NCI-H1092 treated with DMSO at 0.1 percent for 48 hours (cell line): ENCODE measurements at regions not wholly inside any gene's neighbourhood (a gene's known extent, or its start where the extent isn't known, plus 50 kb on each side); places are given as distances from the start of the nearest gene placed in this dataset.
A peak's percentile ranks its signal among the peaks of the same experiment; 100 is the strongest.

Experiments used
- DNase-seq: peaks from one replicate; lab custom pipeline; 2025; lab: John Stamatoyannopoulos, UW

DNA sequence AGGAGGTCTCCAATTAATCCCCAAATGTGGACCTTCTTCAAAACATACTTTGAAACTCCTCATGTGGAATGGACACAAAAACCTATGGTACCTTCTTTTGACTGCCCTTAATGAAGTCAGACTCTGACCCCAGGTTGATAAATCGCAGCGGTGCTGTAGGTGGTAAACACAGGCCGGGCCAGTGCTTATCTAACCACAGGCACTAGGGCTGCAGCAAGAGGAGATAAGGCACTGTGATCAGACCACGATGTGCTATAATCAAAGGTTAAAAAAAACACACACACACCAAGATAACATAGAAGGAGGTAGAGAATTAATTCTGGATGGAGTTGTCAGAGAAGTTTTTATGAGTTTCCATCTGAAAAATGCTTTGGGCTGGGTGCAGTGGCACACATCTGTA is 52.3 kb upstream of the SIPA1L2 start:
- DNase-seq = no peak

DNA sequence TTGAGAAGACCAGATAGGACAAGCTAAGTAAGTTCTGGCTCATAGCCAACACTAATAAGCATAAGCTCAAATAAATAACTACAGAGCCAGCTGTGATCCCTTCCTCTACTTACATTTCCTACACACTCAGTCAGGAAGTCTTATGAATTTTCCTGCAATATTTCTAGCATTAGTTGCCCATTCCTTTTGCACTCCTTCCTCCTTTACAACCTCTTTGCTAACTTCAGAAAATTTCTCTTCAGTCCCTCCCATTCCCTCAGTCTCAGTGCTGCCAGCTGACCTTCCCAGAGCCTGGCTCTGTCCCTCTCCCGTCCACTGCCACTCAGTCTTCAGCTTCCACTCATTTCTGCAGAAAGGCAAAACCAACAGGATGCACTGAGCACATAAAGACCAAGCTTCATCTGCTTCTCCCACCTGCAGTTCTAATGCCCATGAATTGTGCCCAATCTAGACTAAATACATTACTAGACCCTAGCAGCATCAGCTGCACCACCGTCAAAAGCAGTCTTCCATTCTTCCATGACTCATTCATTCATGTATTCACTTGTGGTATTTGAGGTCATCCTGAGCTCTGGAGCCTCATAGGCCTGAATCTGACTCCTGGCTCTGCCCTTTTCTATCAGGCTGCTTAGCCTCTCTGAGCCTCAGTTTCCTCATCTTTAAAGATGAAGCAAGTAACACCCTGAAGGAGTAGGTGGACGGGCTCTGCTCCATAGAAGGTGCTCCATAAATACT is 54.6 kb upstream of the SIPA1L2 start:
- no peak for DNase-seq

DNA sequence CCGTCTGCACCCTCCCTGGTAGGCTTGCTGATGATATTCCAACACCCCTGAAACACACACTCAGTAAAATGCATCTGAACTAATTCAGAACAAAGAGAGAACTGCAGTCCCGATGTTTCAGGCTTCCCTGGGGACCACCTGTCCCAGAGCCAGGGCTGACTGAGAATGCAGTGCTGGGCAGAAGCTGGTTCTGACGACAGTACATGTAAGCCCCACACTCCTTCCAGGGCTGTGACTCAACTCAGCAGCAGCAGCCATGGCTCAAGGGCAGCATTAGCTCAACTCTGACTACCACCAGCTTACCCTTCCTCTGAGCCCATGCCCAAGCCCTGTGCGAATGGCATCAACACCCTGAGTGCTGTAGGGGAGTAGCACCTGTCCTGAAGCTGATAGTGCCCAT is 56.4 kb upstream of the SIPA1L2 start:
- no peak for DNase-seq

GRCh38 chr1:232687304-232687703 is 57.4 kb upstream of the SIPA1L2 start:
- DNase-seq = no peak

DNA sequence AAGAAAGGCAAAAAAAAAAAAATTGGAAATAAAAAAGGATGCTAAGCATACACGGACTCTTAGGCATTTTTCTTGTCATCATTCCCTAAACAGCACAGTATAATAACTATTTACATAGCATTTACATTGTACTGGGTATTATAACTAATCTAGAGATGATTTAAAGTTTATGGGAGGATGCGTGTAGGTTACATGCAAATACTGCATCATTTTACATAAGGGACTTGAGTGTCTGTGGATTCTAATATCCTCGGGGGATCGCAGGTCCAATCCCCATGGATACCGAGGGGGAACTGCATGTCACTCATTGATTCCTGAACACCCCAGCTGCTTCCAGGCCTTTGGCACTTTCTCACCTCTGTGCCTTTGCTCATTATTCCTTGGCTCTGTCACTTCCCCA is 57.8 kb upstream of the SIPA1L2 start:
- no peak for DNase-seq

DNA sequence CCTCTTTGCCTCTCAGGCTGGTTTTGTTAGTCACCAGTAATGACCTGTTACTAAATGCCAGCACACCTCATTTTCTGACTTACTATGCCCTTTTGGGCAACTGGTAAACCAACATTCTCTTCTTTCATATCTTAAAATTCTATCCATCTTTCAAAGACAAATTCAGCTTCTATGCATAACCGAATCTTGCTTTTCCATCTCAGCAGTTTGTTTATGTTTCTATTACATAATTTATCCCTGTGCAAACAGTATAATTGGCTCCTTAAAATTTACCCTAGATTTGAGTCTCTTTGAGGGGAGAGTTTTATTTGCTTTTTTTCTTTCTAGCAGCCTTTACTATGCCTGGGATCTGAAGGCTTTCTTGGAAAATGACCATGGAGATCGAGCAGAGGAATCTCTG is 58.5 kb upstream of the SIPA1L2 start:
- DNase-seq = no peak

- DNase-seq = no peak
These were observed 59.8 kb upstream of the SIPA1L2 start for GRCh38 chr1:232689711-232690110.

GRCh38 chr1:232690285-232690935 is 60.5 kb upstream of the SIPA1L2 start:
- no peak for DNase-seq

DNA sequence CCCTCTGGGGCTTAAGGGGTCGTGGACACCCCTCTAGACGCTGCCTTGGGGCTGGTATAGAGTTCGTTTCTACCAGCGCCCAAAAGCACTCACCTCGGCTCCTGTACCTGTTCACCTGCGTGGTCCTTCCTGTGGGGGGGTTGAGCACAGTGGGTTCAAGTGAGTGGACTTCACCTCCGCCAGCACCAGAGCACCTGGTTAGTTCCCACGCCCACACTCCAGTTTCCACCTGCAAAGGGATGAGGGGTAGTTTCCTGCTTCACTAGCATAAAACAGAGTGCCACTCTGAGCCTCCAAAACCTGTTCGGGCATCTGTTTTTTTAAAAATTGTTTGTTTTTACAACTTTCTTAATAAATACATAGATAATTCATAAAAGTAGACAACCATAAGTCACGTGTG is 64.5 kb upstream of the SIPA1L2 start:
- no peak for DNase-seq

- DNase-seq = no peak
These were observed 65.9 kb upstream of the SIPA1L2 start for GRCh38 chr1:232695621-232696385.

- DNase-seq = no peak
These were observed 66.5 kb upstream of the SIPA1L2 start for GRCh38 chr1:232696466-232696865.

- DNase-seq = no peak
These were observed 67.4 kb upstream of the SIPA1L2 start for GRCh38 chr1:232697187-232697822.

GRCh38 chr1:232699814-232700213 is 69.9 kb upstream of the SIPA1L2 start:
- DNase-seq = no peak

DNA sequence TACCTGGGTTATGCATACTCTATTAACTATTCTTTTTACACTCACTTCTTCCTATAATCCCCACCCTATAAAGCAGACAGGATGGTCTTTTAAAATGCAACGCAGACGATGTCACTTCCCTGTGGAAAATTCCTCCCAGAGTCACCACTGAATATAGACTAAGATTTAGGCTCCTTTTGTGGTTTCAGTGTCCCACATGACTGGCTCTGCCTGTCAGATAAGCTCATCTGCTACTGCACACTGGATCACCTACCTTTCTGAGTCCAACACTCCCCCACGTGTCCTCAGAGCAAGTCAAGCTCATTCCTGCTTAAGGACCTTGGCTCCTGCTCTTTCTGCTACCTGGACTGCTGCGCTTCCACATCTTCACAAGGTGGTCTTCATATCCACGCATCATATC is 73.0 kb upstream of the SIPA1L2 start:
- DNase-seq = no peak

DNA sequence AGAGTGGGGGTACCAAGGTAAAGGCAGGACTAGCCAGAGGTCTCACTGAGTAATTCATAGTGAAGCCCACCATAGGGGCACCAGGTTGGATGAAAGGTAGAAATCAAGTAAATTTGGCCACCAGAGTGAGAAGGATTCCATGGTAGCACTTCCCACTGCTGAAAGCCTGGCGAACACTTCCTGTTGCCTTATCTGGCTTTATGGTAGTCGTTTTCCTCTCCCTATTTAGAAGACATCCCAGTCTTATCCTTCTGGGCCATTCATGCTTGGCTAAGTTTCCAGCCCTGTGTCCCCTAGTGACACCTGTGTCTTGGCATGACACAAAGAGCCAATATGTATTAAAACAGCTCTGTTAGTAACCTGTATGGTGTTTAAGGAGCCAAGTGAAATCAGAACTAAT is 74.3 kb upstream of the SIPA1L2 start:
- no peak for DNase-seq

- peak; percentile 59 for DNase-seq
These were observed 75.1 kb upstream of the SIPA1L2 start for GRCh38 chr1:232704694-232705680.

DNA sequence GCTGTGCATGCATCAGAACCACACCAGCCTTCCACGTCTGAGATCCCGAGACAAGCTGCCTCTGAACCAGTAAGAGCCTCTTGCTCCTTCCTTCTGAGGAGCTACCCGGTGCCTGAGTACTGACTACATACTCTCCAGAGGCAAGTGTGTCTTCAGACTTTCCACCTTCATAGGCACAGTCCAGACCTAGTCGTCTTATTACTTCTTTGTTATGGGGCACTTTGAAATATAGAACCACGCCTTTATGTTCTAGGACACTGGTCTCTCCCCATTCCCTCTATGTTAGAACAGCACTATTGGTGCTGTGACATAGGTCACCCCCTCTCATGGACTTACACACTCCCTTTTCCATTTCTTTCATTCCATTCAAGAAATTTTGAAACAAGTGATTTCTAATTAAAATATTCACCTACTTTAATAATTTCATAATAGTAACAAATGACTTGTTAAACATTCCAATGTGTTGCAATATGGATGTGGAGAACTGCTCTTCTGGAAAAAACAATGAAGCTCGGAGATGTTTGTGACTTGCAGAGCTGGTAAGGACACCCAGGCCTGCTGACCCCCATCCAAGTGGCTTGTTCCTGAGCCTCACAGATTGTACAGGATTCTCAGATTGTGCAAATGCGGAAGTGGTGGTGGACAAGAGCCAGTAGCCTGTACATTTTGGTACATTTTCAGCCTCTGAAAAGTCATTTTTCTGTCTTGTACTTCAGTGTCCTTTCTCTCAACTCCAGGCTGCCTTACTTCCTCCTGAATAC is 76.1 kb upstream of the SIPA1L2 start:
- no peak for DNase-seq

DNA sequence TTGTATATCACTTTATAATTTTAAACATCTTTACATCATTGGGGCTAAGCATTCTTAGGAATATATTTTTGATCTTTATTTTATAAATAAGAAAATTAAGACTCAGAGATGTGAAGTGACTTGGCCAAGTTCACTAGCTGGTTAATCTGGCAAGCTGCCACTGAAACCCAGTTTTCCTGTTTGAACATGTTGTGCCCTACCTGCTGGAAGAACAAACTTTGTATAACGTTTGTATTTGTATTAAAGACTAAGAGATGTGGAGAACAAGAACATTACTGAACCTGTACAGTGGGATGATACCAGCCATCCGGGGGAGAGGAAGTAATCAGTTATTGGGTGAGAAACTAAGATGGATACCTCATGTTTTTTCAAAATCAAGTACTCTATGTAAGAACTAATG is 77.2 kb upstream of the SIPA1L2 start:
- no peak for DNase-seq

DNA sequence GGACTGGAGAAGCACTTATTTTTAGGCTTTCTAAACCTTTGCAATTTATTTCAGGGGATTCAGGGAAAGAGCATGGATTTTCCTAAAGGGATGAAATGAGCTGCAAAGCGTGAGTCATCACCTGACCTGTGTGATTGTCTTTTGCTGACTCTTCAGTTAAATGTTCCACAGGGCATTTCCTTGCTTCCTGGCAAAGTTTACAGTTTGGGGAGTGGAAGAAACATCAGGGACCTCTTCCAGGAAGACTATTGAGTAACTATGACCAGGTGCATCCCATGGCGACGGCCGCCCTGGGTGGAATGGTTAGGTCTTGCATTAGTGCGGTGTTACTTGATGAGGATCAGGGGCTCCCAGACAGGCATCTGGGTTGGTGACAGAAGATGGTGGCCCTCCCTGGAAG is 79.5 kb upstream of the SIPA1L2 start:
- DNase-seq = no peak

- DNase-seq = no peak
These were observed 82.1 kb upstream of the SIPA1L2 start for GRCh38 chr1:232711996-232712395.

DNA sequence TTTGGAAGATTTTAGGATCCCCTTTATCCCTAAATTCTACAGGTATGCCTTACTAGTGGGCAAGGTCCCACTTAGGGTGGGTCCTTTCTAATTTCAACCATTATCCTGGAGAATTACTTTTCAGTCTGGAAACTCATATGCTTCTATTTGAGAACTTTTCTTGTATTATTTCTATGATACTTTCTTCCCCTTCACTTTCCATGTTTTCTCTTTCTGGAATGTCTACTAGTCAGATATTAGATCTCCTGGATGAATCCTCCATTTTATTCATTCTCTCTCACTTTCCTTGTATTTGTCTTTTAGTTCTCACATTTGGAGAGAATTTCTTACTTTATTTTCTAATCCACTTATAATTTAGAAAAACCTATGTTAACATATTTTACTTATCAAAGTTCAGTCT is 83.9 kb upstream of the SIPA1L2 start:
- DNase-seq = no peak
